MCF 10A (cell line): ENCODE measurements at regions not wholly inside any gene's neighbourhood (a gene's known extent, or its start where the extent isn't known, plus 50 kb on each side); places are given as distances from the start of the nearest gene placed in this dataset.
"Not testable (repeated sequence)": the region's sequence is repeated elsewhere in the genome, so short reads cannot be mapped to it uniquely, and the experiment has no call there.

Experiments used
- BruUV-seq: library from RNA; stranded (reverse); fragments of 400-500 nt; replicated peaks from 2 replicates; lab custom pipeline; 2021; lab: Mats Ljungman, UMichigan
- CTCF ChIA-PET: fragments of 300-600 bp; sonication (Branson Sonifier 250); formaldehyde crosslinking; extraction: SDS; loops from one replicate; lab custom pipeline; 2021; ENCODE audit warnings: antibody characterized with exemption, inconsistent platforms; lab: Yijun Ruan, JAX
- POLR2A ChIA-PET: fragments of 300-600, 350-650 bp; sonication (Branson Sonifier 250); formaldehyde crosslinking; extraction: SDS; loops from one replicate; lab custom pipeline; 2020; ENCODE audit warnings: antibody characterized with exemption, inconsistent platforms; lab: Yijun Ruan, JAX
- DNase-seq: peaks from one replicate; pipeline ENCODE4 v3.0.0-alpha.2; 2018; ENCODE audit not compliant: unreplicated experiment
- H3K27ac Mint-ChIP-seq: one replicate; pipeline ENCODE4 v1.8.0; 2022; ENCODE audit warnings: mild to moderate bottlenecking, low read depth, mixed read lengths; ENCODE audit not compliant: unreplicated experiment
- H3K27me3 Mint-ChIP-seq: one replicate; pipeline ENCODE4 v1.8.0; 2022; ENCODE audit warnings: mixed read lengths; ENCODE audit not compliant: insufficient read depth, unreplicated experiment
- H3K36me3 Mint-ChIP-seq: one replicate; pipeline ENCODE4 v1.8.0; 2022; ENCODE audit warnings: mild to moderate bottlenecking, moderate library complexity, mixed read lengths; ENCODE audit not compliant: insufficient read depth, unreplicated experiment
- H3K4me1 Mint-ChIP-seq: one replicate; pipeline ENCODE4 v1.8.0; 2022; ENCODE audit warnings: mixed read lengths; ENCODE audit not compliant: insufficient read depth, unreplicated experiment
- H3K4me3 Mint-ChIP-seq: one replicate; pipeline ENCODE4 v1.8.0; 2022; ENCODE audit warnings: mild to moderate bottlenecking, moderate library complexity, mixed read lengths; ENCODE audit not compliant: unreplicated experiment
- H3K9me3 Mint-ChIP-seq: one replicate; pipeline ENCODE4 v1.8.0; 2022; ENCODE audit warnings: mixed read lengths; ENCODE audit not compliant: unreplicated experiment
- CTCF ChIP-seq: fragments of 200-600 bp; IDR thresholded peaks from one replicate; pipeline ENCODE4 v1.8.0; 2022; ENCODE audit warnings: antibody characterized with exemption, mild to moderate bottlenecking; ENCODE audit not compliant: unreplicated experiment
- intact Hi-C: fragments of 100-400 bp; cut with micrococcal nuclease; formaldehyde crosslinking; loops from 2 replicates; pipeline ENCODE4 v1.14.1; 2022

GRCh38 chr7:68833422-68833821 is 764.9 kb upstream of the AUTS2 start:
- no peak for DNase-seq
- no peaks in the 10 kb centered on the region for H3K36me3 Mint-ChIP-seq
- TF ChIP-seq CTCF, result no peak
- no peak overlapping the region for H3K4me3 Mint-ChIP-seq
- peaks cover 32% of the 10 kb centered on the region for H3K9me3 Mint-ChIP-seq
- ChIA-PET CTCF (no interaction called here), POLR2A (no interaction called here)
- H3K27ac Mint-ChIP-seq, result no peak overlapping the region
- H3K4me1 Mint-ChIP-seq, result no peaks in the 10 kb centered on the region
- no TSS peak for BruUV-seq
- intact Hi-C loops, result no loop called here
- H3K27me3 Mint-ChIP-seq, result no peaks in the 10 kb centered on the region

GRCh38 chr7:68839014-68839413 is 759.3 kb upstream of the AUTS2 start:
- Mint-ChIP-seq H3K4me3 (no peak overlapping the region), H3K27ac (no peak overlapping the region), H3K4me1 (no peaks in the 10 kb centered on the region), H3K27me3 (no peaks in the 10 kb centered on the region), H3K9me3 (peaks cover 20% of the 10 kb centered on the region), H3K36me3 (no peaks in the 10 kb centered on the region)
- TF ChIP-seq CTCF, result no peak
- ChIA-PET POLR2A (no interaction called here), CTCF (no interaction called here)
- intact Hi-C loops, result no loop called here
- BruUV-seq, result no TSS peak
- no peak for DNase-seq

- DNase-seq, result no peak
- Mint-ChIP-seq H3K9me3 (peaks cover 25% of the 10 kb centered on the region), H3K27ac (no peak overlapping the region), H3K4me3 (no peak overlapping the region), H3K36me3 (no peaks in the 10 kb centered on the region), H3K27me3 (no peaks in the 10 kb centered on the region), H3K4me1 (no peaks in the 10 kb centered on the region)
- TF ChIP-seq CTCF, result no peak
- intact Hi-C loops, result no loop called here
- ChIA-PET CTCF (no interaction called here), POLR2A (no interaction called here)
- no TSS peak for BruUV-seq
Measured at GRCh38 chr7:68840991-68841390, 757.3 kb upstream of the AUTS2 start.

- H3K27me3 Mint-ChIP-seq, DNase-seq, H3K27ac Mint-ChIP-seq, POLR2A ChIA-PET, intact Hi-C loops, CTCF ChIA-PET, H3K4me3 Mint-ChIP-seq, H3K36me3 Mint-ChIP-seq, H3K4me1 Mint-ChIP-seq, BruUV-seq: not testable (repeated sequence)
- H3K9me3 Mint-ChIP-seq, result peaks cover 24% of the 10 kb centered on the region
Measured at GRCh38 chr7:68843985-68844384, 754.3 kb upstream of the AUTS2 start.

GRCh38 chr7:68846811-68847325 is 751.4 kb upstream of the AUTS2 start:
- no peak for TF ChIP-seq CTCF
- Mint-ChIP-seq H3K27ac (no peak overlapping the region), H3K9me3 (peaks cover 24% of the 10 kb centered on the region), H3K36me3 (no peaks in the 10 kb centered on the region), H3K4me3 (no peak overlapping the region), H3K27me3 (no peaks in the 10 kb centered on the region), H3K4me1 (no peaks in the 10 kb centered on the region)
- no peak for DNase-seq
- BruUV-seq, result no TSS peak
- intact Hi-C loops, result no loop called here
- ChIA-PET CTCF (no interaction called here), POLR2A (no interaction called here)
